MM.1S (cell line): ENCODE measurements at regions not wholly inside any gene's neighbourhood (a gene's known extent, or its start where the extent isn't known, plus 50 kb on each side); places are given as distances from the start of the nearest gene placed in this dataset.

Experiments
- DNase-seq: peaks from one replicate; pipeline ENCODE4 v3.0.0-alpha.2; 2015
- H2AFZ ChIP-seq: fragments of 300-600 bp; sonication (generic); 2 replicates; pipeline ENCODE4 v1.6.0; 2016; ENCODE audit warnings: antibody characterized with exemption, low read length
- H3F3A ChIP-seq: fragments of 300-600 bp; sonication (generic); 2 replicates; pipeline ENCODE4 v1.6.1; 2016; ENCODE audit warnings: mild to moderate bottlenecking, antibody characterized with exemption, low read length, moderate library complexity, mixed read lengths; ENCODE audit not compliant: insufficient read depth
- H3K27ac ChIP-seq: fragments of 300-600 bp; sonication (generic); 2 replicates; pipeline ENCODE4 v1.5.1; 2016; ENCODE audit warnings: mild to moderate bottlenecking, low read length
- H3K27me3 ChIP-seq: fragments of 300-600 bp; sonication (generic); replicated peaks from 2 replicates; pipeline ENCODE4 v1.6.0; 2016; ENCODE audit warnings: low read length; ENCODE audit not compliant: insufficient read depth
- H3K36me3 ChIP-seq: fragments of 300-600 bp; sonication (generic); replicated peaks from 2 replicates; pipeline ENCODE4 v1.6.1; 2016; ENCODE audit warnings: mild to moderate bottlenecking, low read length, mixed read lengths; ENCODE audit not compliant: insufficient read depth
- H3K4me1 ChIP-seq: fragments of 300-600 bp; sonication (generic); 2 replicates; pipeline ENCODE4 v1.6.1; 2016; ENCODE audit warnings: low read length, mixed read lengths
- H3K4me2 ChIP-seq: fragments of 300-600 bp; sonication (generic); 2 replicates; pipeline ENCODE4 v1.6.0; 2016; ENCODE audit warnings: low read depth, low read length
- H3K4me3 ChIP-seq: fragments of 300-600 bp; sonication (generic); 2 replicates; pipeline ENCODE4 v1.5.1; 2016; ENCODE audit warnings: low read length, mixed read lengths
- H3K79me2 ChIP-seq: fragments of 300-600 bp; sonication (generic); 2 replicates; pipeline ENCODE4 v1.6.1; 2016; ENCODE audit warnings: mixed run types, low read length, mixed read lengths
- H3K9ac ChIP-seq: fragments of 300-600 bp; sonication (generic); 2 replicates; pipeline ENCODE4 v1.6.1; 2016; ENCODE audit warnings: low read length, mixed read lengths
- H3K9me2 ChIP-seq: fragments of 300-600 bp; sonication (generic); replicated peaks from 2 replicates; pipeline ENCODE4 v1.6.1; 2016; ENCODE audit warnings: mild to moderate bottlenecking, low read length, mixed read lengths; ENCODE audit not compliant: insufficient read depth
- H3K9me3 ChIP-seq: fragments of 300-600 bp; sonication (generic); replicated peaks from 2 replicates; pipeline ENCODE4 v1.6.1; 2016; ENCODE audit warnings: mild to moderate bottlenecking, low read length, mixed read lengths; ENCODE audit not compliant: insufficient read depth
- H4K20me1 ChIP-seq: fragments of 300-600 bp; sonication (generic); 2 replicates; pipeline ENCODE4 v1.6.1; 2016; ENCODE audit warnings: mild to moderate bottlenecking, low read length, moderate library complexity, mixed read lengths; ENCODE audit not compliant: insufficient read depth
- CTCF ChIP-seq: fragments of 300-600 bp; sonication (generic); IDR thresholded peaks from 2 replicates; pipeline ENCODE4 v1.5.1; 2016; ENCODE audit warnings: antibody characterized with exemption, low read length, mixed read lengths
- EZH2 ChIP-seq: fragments of 300-600 bp; sonication (generic); optimal IDR thresholded peaks from 2 replicates; pipeline ENCODE3; 2017; ENCODE audit warnings: low read depth, mild to moderate bottlenecking, antibody characterized with exemption, low read length, mixed read lengths
- EZH2phosphoT487 ChIP-seq: fragments of 300-600 bp; sonication (generic); IDR thresholded peaks from 2 replicates; pipeline ENCODE4 v1.6.1; 2018; ENCODE audit warnings: antibody characterized with exemption, low read length

- no peaks in the 10 kb centered on the region for H3K4me1 ChIP-seq
- H3K9ac ChIP-seq = no peak overlapping the region
- H2AFZ ChIP-seq = no peak overlapping the region
- TF ChIP-seq CTCF (no peak), EZH2phosphoT487 (no peak), EZH2 (no peak)
- no peaks in the 10 kb centered on the region for H3F3A ChIP-seq
- no peak overlapping the region for H3K4me2 ChIP-seq
- no peak for DNase-seq
- H3K27me3 ChIP-seq = no peaks in the 10 kb centered on the region
- H3K4me3 ChIP-seq = no peak overlapping the region
- no peak overlapping the region for H3K27ac ChIP-seq
- no peaks in the 10 kb centered on the region for H3K79me2 ChIP-seq
- no peaks in the 10 kb centered on the region for H3K9me2 ChIP-seq
- no peaks in the 10 kb centered on the region for H3K9me3 ChIP-seq
- H4K20me1 ChIP-seq = no peaks in the 10 kb centered on the region
- no peaks in the 10 kb centered on the region for H3K36me3 ChIP-seq
Measured at GRCh38 chr13:99740251-99740979, 231.2 kb downstream of the ZIC5 start.

- Histone ChIP-seq H3K4me1 (no peaks in the 10 kb centered on the region), H3K4me2 (no peak overlapping the region), H4K20me1 (no peaks in the 10 kb centered on the region), H3K4me3 (no peak overlapping the region), H3K27me3 (no peaks in the 10 kb centered on the region), H3K9ac (no peak overlapping the region), H3K27ac (no peak overlapping the region), H2AFZ (no peak overlapping the region), H3K9me3 (no peaks in the 10 kb centered on the region), H3K9me2 (no peaks in the 10 kb centered on the region), H3F3A (no peaks in the 10 kb centered on the region), H3K79me2 (no peaks in the 10 kb centered on the region), H3K36me3 (no peaks in the 10 kb centered on the region)
- TF ChIP-seq EZH2 (no peak), CTCF (no peak), EZH2phosphoT487 (no peak)
- no peak for DNase-seq
Measured at GRCh38 chr13:99738626-99739025, 232.9 kb downstream of the ZIC5 start.

DNA sequence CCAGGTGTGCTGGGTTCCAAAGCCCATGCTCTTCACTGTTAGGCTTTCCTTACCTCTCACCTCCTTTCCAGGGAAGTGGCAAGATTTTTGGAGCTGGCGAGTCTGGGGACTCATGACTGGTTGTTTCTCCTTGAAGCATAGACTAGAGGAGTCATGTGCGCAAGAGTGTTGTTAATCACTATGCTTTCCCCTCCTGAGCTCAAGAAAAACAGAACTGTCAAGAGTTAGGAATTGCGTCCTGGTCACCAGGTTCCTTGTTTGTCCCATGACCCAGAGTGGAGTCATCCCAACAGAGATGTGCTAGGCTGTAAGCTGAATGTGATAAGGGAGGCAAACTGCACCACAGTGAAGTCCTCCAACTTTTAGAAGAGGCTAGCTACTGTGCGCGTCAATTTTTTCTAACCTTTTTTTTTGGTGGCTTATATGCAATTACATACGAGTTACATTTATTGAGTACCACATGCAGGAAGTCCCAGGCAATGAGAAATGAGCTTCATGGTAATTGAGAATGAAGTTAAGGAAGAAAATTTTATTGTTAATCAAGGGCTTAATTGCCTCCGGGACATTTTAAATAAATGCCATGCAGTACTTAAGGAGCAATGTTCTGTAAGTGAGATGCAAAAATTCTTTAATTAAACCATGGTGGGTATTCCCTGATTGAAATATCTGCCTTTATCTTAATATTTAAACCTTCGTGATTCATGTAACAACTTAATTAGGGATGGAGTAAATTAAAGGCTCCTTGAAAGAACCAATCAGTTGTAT lies 233.9 kb downstream of the ZIC5 start:
- TF ChIP-seq EZH2phosphoT487 (no peak), EZH2 (no peak)
- no peak for DNase-seq

More for the DNA sequence above, 233.9 kb downstream of the ZIC5 start:
- H2AFZ ChIP-seq = no peak overlapping the region
- H3K27me3 ChIP-seq = no peaks in the 10 kb centered on the region
- no peak overlapping the region for H3K9ac ChIP-seq
- H3K4me1 ChIP-seq = no peaks in the 10 kb centered on the region
- no peaks in the 10 kb centered on the region for H3K9me3 ChIP-seq
- H3K9me2 ChIP-seq = no peaks in the 10 kb centered on the region
- H4K20me1 ChIP-seq = no peaks in the 10 kb centered on the region
- H3K36me3 ChIP-seq = no peaks in the 10 kb centered on the region
- no peak overlapping the region for H3K27ac ChIP-seq
- no peak overlapping the region for H3K4me3 ChIP-seq
- no peak overlapping the region for H3K4me2 ChIP-seq
- H3K79me2 ChIP-seq = no peaks in the 10 kb centered on the region
- no peaks in the 10 kb centered on the region for H3F3A ChIP-seq
